AG09319 (cell line): ENCODE measurements at regions not wholly inside any gene's neighbourhood (a gene's known extent, or its start where the extent isn't known, plus 50 kb on each side); places are given as distances from the start of the nearest gene placed in this dataset.

Experiments
- DNase-seq: peaks from one replicate; pipeline ENCODE4 v3.0.0-alpha.2; 2010; ENCODE audit warnings: low read depth; ENCODE audit errors: extremely low read depth
- CTCF ChIP-seq: IDR thresholded peaks from 2 replicates; pipeline ENCODE4 v1.5.1; 2011; ENCODE audit warnings: low read depth, mild to moderate bottlenecking, inconsistent platforms, low read length, moderate library complexity

DNA sequence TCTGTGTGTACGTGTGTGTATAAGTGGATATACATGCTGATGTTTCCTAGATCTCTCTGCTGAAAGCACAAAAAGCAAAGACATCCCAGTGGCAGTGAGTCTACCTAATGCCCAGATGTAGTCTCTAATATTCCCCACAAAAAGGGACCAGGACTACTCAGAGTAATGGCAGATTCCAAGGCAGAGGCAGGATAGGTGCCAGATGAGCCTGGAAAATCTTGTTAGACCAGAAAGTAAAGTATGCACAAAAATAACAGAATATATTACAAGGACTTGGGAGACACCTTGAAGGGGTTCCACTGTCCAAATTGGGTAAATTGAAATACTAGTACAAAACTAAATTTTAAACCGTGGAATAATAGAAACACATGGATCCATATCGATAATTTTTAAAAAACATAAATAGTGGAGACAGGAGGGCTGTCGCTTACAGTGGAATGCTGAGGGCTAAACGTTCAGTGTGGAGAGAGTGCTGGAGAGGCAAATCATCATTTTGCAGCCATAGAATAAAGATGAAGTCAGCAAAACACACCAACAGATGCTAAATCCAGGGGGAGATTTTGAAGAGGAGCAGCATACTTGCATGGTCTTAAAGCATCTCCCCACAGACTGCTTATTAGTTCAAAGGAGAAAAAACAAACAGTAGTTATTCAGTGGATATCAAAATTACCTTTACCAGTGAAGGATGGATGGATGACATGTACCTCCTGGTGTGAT is 123.4 kb upstream of the TSPAN5 start:
- DNase-seq, result no peak

DNA sequence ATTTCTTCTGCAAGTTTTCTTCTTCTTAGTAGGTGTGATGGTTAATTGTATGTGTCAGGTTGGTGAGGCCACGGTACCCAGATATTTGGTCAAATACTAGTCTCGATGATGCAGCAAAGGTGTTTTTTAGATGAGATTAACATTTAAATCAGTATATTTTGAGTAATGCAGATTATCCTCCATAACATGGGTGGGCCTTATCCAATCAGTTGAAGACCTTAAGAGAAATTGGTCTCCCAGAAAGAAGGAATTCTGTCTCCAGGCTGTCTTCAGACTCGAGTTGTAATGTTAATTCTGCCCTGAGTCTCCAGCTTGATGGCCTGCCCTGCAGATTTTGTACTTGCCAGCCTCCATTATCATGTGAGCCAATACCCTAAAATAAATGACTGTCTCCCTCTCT is 122.5 kb upstream of the TSPAN5 start:
- no peak for DNase-seq
- no peak for TF ChIP-seq CTCF

More for the DNA sequence above, 123.4 kb upstream of the TSPAN5 start:
- TF ChIP-seq CTCF, result no peak

DNA sequence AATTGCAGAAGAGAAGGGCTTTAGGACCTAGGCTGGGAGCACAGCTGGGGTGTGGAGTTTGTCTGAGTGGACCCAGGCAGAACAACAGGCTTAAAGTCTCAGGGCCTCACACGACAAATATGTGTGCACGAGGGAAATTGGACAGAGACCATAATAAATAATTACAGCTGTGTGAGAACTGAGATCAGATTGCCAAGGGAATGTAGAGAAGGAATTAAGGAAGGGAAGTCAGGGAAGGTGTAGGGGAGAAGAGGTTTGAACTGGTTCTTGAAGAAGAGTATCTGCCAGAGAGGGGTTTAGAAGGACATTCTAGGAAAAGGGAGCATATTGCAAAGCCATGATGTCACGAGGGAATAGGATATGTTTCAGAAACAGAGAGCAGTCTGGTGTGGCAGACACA is 120.7 kb upstream of the TSPAN5 start:
- TF ChIP-seq CTCF, result no peak
- no peak for DNase-seq

DNA sequence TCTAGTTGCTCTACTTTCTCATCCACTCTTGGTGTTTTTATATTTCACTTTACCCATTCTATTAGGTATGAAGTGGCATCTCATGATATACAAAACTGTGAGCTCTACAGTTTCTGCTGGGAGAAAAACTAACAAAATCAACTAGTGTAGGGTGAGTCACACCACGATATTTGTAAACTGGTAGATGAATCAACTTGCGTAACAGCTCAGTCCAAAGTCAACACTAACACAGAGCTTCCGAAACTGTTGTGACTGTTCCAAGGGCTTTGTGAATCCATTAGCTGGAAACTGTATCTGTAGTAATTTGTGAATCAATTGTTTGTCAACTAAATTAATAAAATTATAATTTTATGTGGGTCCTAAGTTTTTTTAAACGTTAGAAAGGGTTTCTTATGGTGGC is 119.8 kb upstream of the TSPAN5 start:
- TF ChIP-seq CTCF, result no peak
- peak; percentile 15 for DNase-seq

DNA sequence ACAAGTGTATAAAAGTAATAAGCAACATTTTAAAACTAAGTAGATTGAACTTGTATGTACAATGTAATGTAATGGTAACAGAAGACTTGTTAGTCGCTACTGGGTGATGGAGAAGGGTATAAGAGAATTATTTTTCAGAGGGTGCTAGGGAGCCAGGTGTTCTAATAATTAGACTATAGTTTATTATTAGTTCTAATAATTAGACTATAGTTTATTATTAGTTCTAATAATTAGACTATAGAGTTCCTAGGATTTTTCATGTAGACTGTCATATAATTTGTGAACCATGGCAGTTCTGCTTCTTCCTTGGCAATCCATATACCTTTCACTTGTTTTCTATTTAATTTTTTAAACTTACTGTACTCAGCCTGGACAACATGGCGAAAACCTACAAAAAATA is 117.3 kb upstream of the TSPAN5 start:
- TF ChIP-seq CTCF, result no peak

GRCh38 chr4:98773638-98774037 is 115.2 kb upstream of the TSPAN5 start:
- DNase-seq, result no peak
- TF ChIP-seq CTCF, result no peak

More for the DNA sequence above, 117.3 kb upstream of the TSPAN5 start:
- DNase-seq, result no peak

DNA sequence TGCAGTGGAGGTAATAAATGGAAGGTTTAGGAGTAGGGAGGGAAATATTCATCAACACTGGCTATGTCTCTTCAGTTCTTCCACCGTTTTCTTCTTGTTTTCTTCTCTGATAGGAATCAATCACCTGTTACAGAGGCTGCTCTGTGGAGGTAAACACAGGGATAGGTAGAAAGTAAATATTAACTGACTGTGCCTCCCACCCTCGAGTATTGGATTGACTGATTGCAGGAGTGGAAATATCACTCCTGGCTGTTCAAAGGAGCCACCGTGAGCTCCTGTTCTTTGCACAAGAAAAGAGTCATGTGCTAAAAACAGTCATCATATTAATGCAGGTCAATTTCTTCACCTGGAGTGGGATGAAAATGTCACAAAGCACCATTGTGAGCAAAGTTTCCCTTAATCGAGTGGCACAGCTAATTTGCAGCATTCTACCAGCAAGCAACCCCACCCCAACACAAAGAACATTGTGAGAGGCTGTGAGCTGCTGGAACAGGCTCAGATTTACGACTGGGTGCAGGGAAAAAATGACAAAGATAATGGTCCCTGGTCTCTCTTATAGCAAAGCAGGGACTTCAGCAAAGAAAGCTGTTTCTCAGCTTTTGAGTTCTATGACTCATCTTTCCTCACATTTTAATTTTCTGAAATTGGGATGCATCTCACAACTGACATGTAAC is 113.7 kb upstream of the TSPAN5 start:
- TF ChIP-seq CTCF, result no peak
- no peak for DNase-seq
